Mucosa of descending colon (tissue), 3 donors: ENCODE measurements at regions not wholly inside any gene's neighbourhood (a gene's known extent, or its start where the extent isn't known, plus 50 kb on each side); places are given as distances from the start of the nearest gene placed in this dataset.

Experiments used
- ATAC-seq: fragments of 200-7000 bp; cut with Tn5 transposase; one replicate; pipeline ENCODE4 v1.9.1; 2020; ENCODE audit warnings: mild to moderate bottlenecking, moderate library complexity
- DNase-seq, 3 donors: peaks; one replicate each; pipeline ENCODE4 v3.0.0-alpha.2; 2020
- H3K36me3 ChIP-seq: fragments of 200-600 bp; one replicate; pipeline ENCODE4 v1.8.0; 2021; ENCODE audit warnings: low read depth, mild to moderate bottlenecking
- H3K4me1 ChIP-seq: fragments of 200-600 bp; one replicate; pipeline ENCODE4 v1.8.0; 2021; ENCODE audit warnings: low read depth, mild to moderate bottlenecking
- H3K4me3 ChIP-seq: fragments of 200-600 bp; one replicate; pipeline ENCODE4 v1.8.0; 2021; ENCODE audit warnings: mild to moderate bottlenecking
- H3K9me3 ChIP-seq: fragments of 200-600 bp; one replicate; pipeline ENCODE4 v1.8.0; 2021; ENCODE audit warnings: mild to moderate bottlenecking
- CTCF ChIP-seq: fragments of 200-600 bp; IDR thresholded peaks from one replicate; pipeline ENCODE4 v1.8.0; 2022; ENCODE audit warnings: antibody characterized with exemption, mild to moderate bottlenecking
- intact Hi-C, 2 donors: fragments of 100-400 bp; cut with DNase I in 1 of 2; cut with micrococcal nuclease in 1 of 2; formaldehyde crosslinking; loops; one replicate each; pipeline versions ENCODE4 v1.11.0 to v1.11.1; 2022; cut with DNase I, micrococcal nuclease
- donor health status: DM: no; HTN: no; CAD: no; lungs with moderate emphysema.
- donor health status: DM: no; HTN: no; CAD: no.
- donor health status: DM: no; HTN: yes; CAD: no.

DNA sequence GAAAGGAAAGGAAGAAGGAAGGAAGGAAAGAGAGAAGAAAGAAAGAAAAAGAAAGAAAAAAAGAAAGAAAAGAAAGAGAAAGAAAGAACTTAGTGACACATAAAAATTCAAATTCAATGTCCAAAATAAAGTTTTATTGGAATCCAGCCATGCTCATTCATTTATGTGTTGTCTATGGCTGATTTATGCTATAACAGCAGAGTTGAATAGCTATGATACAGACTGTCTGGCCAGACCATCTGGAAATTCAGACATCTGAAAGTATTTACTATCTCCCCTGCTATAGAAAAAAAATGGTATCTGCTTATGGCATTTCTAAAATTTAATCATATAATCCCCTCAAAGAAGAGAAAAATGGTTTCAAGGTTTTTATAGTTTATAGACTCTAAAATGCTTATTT, 79.4 kb upstream of the RRP15 start:
- no peak for DNase-seq
- Histone ChIP-seq H3K4me1 (no peaks in the 10 kb centered on the region), H3K4me3 (no peak overlapping the region), H3K9me3 (no peaks in the 10 kb centered on the region), H3K36me3 (no peaks in the 10 kb centered on the region)
- TF ChIP-seq CTCF, result no peak
- intact Hi-C loops, result no loop called here
- ATAC-seq, result no peak

GRCh38 chr1:218207194-218207593, 77.9 kb upstream of the RRP15 start:
- no peak for TF ChIP-seq CTCF
- DNase-seq (no peak), ATAC-seq (no peak)
- Histone ChIP-seq H3K4me1 (no peaks in the 10 kb centered on the region), H3K4me3 (no peak overlapping the region), H3K36me3 (no peaks in the 10 kb centered on the region), H3K9me3 (no peaks in the 10 kb centered on the region)
- intact Hi-C loops, result no loop called here

- ATAC-seq, result no peak
- intact Hi-C loops, result no loop called here
- Histone ChIP-seq H3K36me3 (no peaks in the 10 kb centered on the region), H3K4me3 (no peak overlapping the region), H3K9me3 (no peaks in the 10 kb centered on the region), H3K4me1 (no peaks in the 10 kb centered on the region)
- no peak for TF ChIP-seq CTCF
- DNase-seq, result no peak
Observed at GRCh38 chr1:218209351-218209861, 75.7 kb upstream of the RRP15 start.

DNA sequence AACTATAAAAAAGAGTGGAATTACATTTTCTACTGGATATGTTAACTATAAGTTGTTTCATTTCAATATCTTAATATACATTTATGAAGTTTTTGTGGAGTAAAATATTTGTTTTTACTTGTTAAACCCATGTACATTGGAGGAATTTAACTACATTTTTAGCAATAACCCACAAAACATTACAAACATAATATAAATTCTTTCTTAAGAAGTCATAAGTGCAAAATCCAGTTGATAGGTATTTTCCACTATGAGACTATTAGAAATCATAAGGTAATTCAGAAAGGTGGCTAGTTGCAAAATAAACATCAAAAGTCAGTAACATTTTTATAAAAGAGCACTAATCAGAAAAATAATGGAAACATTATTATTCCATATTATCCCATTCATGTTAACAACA, 73.9 kb upstream of the RRP15 start:
- TF ChIP-seq CTCF, result no peak
- no peaks in the 10 kb centered on the region for H3K4me1 ChIP-seq
- ATAC-seq (no peak), DNase-seq (no peak)
- H3K4me3 ChIP-seq, result no peak overlapping the region
- intact Hi-C loops, result no loop called here
- no peaks in the 10 kb centered on the region for H3K36me3 ChIP-seq
- H3K9me3 ChIP-seq, result no peaks in the 10 kb centered on the region

- no peak for TF ChIP-seq CTCF
- Histone ChIP-seq H3K36me3 (no peaks in the 10 kb centered on the region), H3K4me1 (no peaks in the 10 kb centered on the region), H3K9me3 (no peaks in the 10 kb centered on the region), H3K4me3 (no peak overlapping the region)
- DNase-seq, result no peak
- intact Hi-C loops, result no loop called here
- no peak for ATAC-seq
Observed at GRCh38 chr1:218217040-218217439, 68.1 kb upstream of the RRP15 start.

- no peak overlapping the region for H3K4me3 ChIP-seq
- H3K9me3 ChIP-seq, result no peaks in the 10 kb centered on the region
- intact Hi-C loops, result no loop called here
- TF ChIP-seq CTCF, result no peak
- no peaks in the 10 kb centered on the region for H3K36me3 ChIP-seq
- no peak for DNase-seq
- H3K4me1 ChIP-seq, result no peaks in the 10 kb centered on the region
- ATAC-seq, result no peak
Observed at GRCh38 chr1:218219460-218219859, 65.6 kb upstream of the RRP15 start.
